HG02610 (cell line): ENCODE measurements at regions not wholly inside any gene's neighbourhood (a gene's known extent, or its start where the extent isn't known, plus 50 kb on each side); places are given as distances from the start of the nearest gene placed in this dataset.
A peak's percentile ranks its signal among the peaks of the same experiment; 100 is the strongest.
"Not testable (repeated sequence)": the region's sequence is repeated elsewhere in the genome, so short reads cannot be mapped to it uniquely, and the experiment has no call there.

Source experiments
- ATAC-seq: cut with Tn5 transposase; IDR thresholded peaks from one replicate; pipeline ENCODE4 v1.9.1; 2021; ENCODE audit warnings: mild to moderate bottlenecking, moderate library complexity; ENCODE audit not compliant: unreplicated experiment

DNA sequence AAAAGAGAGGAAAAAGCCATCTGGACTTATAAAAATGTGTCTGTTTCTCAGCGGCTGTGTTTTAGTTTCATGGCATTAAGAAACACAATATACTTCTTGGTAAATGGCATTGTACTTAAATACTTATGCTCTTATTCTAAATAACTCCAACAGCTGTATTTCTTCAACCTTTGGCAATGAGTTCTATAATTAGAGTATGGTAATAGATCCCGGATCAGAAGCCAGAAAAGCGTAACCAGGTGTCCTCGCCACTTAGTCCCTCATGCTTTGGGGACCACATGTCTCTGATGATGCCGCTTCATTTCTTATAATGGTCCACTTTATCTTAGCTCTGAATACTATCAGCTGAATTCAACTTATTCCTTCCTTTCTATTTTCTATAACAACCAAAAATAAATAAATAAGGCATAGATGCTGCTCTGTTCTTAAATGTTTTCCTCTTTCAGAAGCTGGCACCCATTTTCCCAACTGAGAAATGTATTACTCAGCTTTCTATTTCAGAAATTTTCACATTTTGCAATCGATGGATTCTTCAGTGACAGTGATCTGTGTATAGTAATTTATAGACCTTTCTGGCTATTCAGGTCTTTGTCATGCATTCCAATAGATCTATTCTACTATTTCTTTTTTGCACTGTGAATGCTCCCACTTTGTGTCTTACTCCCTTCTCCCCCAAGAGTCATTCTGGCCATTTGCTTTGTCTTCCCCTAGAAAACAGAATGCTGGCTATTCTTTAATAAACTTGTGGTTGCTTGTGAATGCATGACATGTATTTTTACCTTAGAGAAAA lies 87.6 kb upstream of the KBTBD8 start:
- no peak for ATAC-seq

GRCh38 chr3:66912306-66912705 lies 85.8 kb upstream of the KBTBD8 start:
- ATAC-seq: no peak

DNA sequence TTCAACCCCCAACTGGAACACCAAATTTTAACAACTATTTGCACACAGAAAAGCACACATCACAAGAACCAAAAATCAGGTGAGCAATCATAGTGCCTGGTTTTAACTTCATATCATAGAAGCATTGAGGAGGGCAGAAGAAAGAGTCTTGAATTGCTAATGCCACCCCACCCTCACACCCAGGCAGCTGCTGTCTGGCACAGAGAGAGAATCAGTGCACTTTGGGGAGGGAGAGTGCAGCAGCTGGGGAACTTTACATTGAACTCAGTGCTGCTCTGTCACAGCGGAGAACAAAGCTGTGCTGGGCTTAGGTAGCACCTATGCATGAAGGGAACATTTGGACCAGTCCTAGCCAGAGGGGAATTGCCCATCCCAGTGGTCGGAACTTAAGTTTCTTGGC lies 76.0 kb upstream of the KBTBD8 start:
- no peak for ATAC-seq

DNA sequence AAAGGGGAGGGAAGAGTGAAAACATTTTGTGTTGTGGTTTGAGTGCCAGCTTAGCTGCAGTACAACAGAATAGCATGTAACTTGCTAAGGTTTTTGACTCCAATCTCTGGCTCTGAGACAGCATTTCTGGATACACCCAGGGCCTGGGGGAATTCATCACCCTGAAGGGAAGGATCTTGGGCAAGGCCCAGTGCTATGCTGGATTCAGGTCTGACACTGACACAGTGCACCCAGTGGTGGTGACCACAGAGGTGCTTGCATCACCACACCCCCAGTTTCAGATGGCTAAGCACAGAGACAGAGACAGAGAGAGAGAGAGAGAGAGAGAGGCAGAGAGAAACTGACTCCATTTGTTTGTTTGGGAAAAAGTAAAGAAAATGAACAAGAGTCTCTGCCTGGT lies 74.1 kb upstream of the KBTBD8 start:
- ATAC-seq: no peak

DNA sequence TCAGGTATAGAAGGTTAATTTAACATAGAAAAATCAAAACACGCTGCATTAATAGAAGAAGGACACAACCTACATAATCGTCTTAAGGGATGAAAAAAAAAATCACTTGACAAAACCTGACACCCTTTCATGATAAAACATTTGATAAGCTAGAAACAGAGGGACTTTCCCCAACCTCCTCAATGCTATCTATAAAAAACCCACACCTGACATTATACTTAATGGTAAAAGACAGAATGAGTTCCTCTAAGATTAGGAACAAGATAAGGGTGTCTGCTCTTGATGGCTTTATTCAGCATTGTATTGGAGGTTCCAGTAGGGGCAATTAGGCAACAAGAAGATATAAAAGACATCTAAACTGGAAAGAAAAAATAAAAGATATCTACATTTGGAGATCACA lies 69.9 kb upstream of the KBTBD8 start:
- ATAC-seq: no peak

GRCh38 chr3:66931291-66931690 lies 66.8 kb upstream of the KBTBD8 start:
- ATAC-seq: no peak

GRCh38 chr3:66931699-66932098 lies 66.4 kb upstream of the KBTBD8 start:
- ATAC-seq: no peak

DNA sequence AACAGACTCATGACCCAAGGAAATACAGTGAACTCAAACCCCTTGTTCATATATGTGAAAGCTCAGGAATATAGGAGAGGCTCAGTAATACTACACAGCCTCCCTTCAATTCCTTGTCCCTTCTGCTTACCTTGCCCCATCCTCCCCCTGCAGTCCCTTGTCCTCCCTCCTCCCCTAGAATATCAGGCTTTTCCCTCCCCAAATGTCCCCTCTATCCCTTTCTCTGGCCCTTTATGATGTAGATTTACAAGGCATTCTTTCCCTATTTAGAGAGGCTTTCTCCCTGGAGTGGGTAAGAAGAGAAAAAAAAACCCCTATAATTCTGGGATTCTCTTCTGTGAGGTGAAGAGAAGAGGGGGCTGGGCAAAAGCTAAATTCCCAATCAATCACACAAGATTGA lies 64.9 kb upstream of the KBTBD8 start:
- ATAC-seq: no peak

- ATAC-seq: no peak
These were observed 64.1 kb upstream of the KBTBD8 start for GRCh38 chr3:66934041-66934440.

DNA sequence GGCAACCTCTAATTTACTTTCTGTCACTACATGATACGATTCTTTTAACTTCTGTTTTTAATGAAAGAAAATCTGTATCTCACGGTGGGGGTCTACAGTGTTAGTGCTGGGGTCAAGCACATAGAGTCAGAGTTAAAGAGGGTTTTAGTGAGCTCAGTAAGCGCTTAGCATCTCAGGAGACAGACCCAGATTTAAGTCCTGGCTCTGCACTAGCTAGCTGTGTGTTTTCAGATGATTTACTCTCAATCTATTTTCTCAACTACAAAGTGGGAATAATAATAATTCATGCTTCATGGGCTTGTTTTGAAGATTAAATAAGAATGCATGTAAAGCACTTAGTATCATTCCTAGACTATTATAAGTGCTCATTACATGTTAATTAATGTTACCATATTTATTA lies 63.4 kb upstream of the KBTBD8 start:
- no peak for ATAC-seq

GRCh38 chr3:66937041-66937440 lies 61.1 kb upstream of the KBTBD8 start:
- not testable (repeated sequence) for ATAC-seq

DNA sequence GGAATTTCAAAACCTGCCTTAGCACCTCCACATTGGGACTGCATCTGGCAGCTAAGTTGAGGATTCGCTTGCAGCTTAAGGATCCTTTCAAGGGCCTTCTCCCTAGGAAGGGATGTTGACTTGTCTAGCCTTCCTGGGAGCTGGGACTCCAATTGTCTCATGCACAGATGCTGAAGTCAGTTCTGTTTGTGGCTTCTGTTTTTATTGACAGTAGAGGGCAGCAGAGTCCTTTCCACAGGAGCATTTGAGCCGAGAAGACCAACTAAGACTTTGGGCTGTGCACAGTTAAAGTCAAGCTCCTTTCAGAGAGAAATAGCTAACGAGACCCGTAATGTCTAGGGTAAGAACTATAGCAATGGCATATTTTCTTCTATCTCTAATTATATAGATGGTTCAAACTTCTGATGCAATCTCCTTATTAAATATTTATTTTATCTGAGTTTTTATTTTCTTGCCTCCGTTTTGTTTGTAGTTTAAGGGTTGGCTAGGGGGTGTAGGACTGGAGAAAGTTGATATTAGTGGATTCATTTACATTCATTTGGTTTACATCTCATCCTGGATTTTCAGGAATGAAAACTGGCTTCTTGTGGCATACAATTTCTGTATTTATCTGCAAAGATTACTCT lies 59.7 kb upstream of the KBTBD8 start:
- peak; percentile 78 for ATAC-seq

DNA sequence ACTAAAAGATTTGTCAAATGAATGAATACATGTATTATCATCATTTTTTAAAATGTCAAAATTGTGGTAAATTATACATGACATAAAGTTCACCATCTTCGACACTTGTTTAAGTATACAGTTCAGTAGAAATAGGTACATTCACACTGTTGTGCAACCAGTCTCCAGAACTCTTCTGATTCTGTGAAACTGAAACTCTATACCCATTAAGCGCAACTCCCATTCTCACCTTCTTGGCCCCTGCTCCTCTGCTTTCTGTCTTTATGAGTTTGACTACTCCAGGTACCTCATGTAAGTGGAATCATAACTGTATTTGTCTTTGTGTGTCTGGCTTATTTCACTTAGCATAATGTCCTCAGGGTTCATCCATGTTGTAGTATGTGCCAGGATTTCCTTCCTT lies 50.1 kb upstream of the KBTBD8 start:
- no peak for ATAC-seq
